Hippocampal formation (tissue), 2 donors: ENCODE measurements at regions not wholly inside any gene's neighbourhood (a gene's known extent, or its start where the extent isn't known, plus 50 kb on each side); places are given as distances from the start of the nearest gene placed in this dataset.
"Not testable (repeated sequence)": the region's sequence is repeated elsewhere in the genome, so short reads cannot be mapped to it uniquely, and the experiment has no call there.

Source experiments
- DNase-seq, 2 donors: peaks; one replicate each; lab custom pipeline; 2025; lab: John Stamatoyannopoulos, UW

- DNase-seq: not testable (repeated sequence)
Measured at GRCh38 chr9:42656789-42657188, 473.3 kb downstream of the SPATA31A6 start.

GRCh38 chr9:42657496-42657895 lies 474.0 kb downstream of the SPATA31A6 start:
- DNase-seq: not testable (repeated sequence)

GRCh38 chr9:42697146-42697545 lies 513.7 kb downstream of the SPATA31A6 start:
- not testable (repeated sequence) for DNase-seq

- DNase-seq: not testable (repeated sequence)
Measured at GRCh38 chr9:42702890-42703289, 519.4 kb downstream of the SPATA31A6 start.

GRCh38 chr9:42724841-42725835 lies 541.7 kb downstream of the SPATA31A6 start:
- not testable (repeated sequence) for DNase-seq

GRCh38 chr9:42743030-42743814 lies 559.8 kb downstream of the SPATA31A6 start:
- peak; percentile 42 to 66 for DNase-seq

GRCh38 chr9:42757251-42757650 lies 573.8 kb downstream of the SPATA31A6 start:
- DNase-seq: not testable (repeated sequence)

- not testable (repeated sequence) for DNase-seq
Measured at GRCh38 chr9:42759320-42759719, 575.9 kb downstream of the SPATA31A6 start.

- not testable (repeated sequence) for DNase-seq
Measured at GRCh38 chr9:42782201-42782600, 598.7 kb downstream of the SPATA31A6 start.

- not testable (repeated sequence) for DNase-seq
Measured at GRCh38 chr9:42792725-42793124, 609.3 kb downstream of the SPATA31A6 start.

- DNase-seq: not testable (repeated sequence)
Measured at GRCh38 chr9:42798571-42798970, 615.1 kb downstream of the SPATA31A6 start.

GRCh38 chr9:42802716-42803115 lies 619.3 kb downstream of the SPATA31A6 start:
- not testable (repeated sequence) for DNase-seq

GRCh38 chr9:42806674-42807073 lies 623.2 kb downstream of the SPATA31A6 start:
- DNase-seq: not testable (repeated sequence)

GRCh38 chr9:42821468-42821867 lies 638.0 kb downstream of the SPATA31A6 start:
- not testable (repeated sequence) for DNase-seq

- not testable (repeated sequence) for DNase-seq
Measured at GRCh38 chr9:42848156-42848555, 664.7 kb downstream of the SPATA31A6 start.

- DNase-seq: not testable (repeated sequence)
Measured at GRCh38 chr9:42850896-42851693, 667.6 kb downstream of the SPATA31A6 start.

GRCh38 chr9:42851701-42852100 lies 668.2 kb downstream of the SPATA31A6 start:
- not testable (repeated sequence) for DNase-seq

GRCh38 chr9:42852133-42852930 lies 668.9 kb downstream of the SPATA31A6 start:
- DNase-seq: peak in 1 of 2 donors; percentile 8

- not testable (repeated sequence) for DNase-seq
Measured at GRCh38 chr9:42860133-42860532, 676.7 kb downstream of the SPATA31A6 start.

GRCh38 chr9:42862465-42862864 lies 679.0 kb downstream of the SPATA31A6 start:
- not testable (repeated sequence) for DNase-seq
